Fibroblast of lung (primary cell): ENCODE measurements at regions not wholly inside any gene's neighbourhood (a gene's known extent, or its start where the extent isn't known, plus 50 kb on each side); places are given as distances from the start of the nearest gene placed in this dataset.

ENCODE experiments used
- DNase-seq, 2 donors: peaks; one replicate each; pipeline versions ENCODE4 v3.0.0 to v3.0.0-alpha.2; 2010; ENCODE audit warnings: low read depth in 2 of 2
- H2AFZ ChIP-seq: 2 replicates; pipeline ENCODE4 v1.5.1; 2012; ENCODE audit warnings: low read length, control low read depth, inconsistent platforms
- H3K27ac ChIP-seq: 2 replicates; pipeline ENCODE4 v1.5.1; 2011; ENCODE audit warnings: low read length, control low read depth; ENCODE audit not compliant: insufficient read depth
- H3K27me3 ChIP-seq: 2 replicates; pipeline ENCODE4 v1.5.1; 2011; ENCODE audit warnings: mild to moderate bottlenecking, low read length; ENCODE audit not compliant: control insufficient read depth, insufficient read depth
- H3K36me3 ChIP-seq: 2 replicates; pipeline ENCODE4 v1.5.1; 2011; ENCODE audit warnings: low read length; ENCODE audit not compliant: control insufficient read depth, insufficient read depth
- H3K4me1 ChIP-seq: 2 replicates; pipeline ENCODE4 v1.5.1; 2011; ENCODE audit warnings: low read length; ENCODE audit not compliant: control insufficient read depth, insufficient read depth; ENCODE audit errors: extremely low read depth
- H3K4me2 ChIP-seq: 2 replicates; pipeline ENCODE4 v1.5.1; 2011; ENCODE audit warnings: low read length, control low read depth; ENCODE audit not compliant: insufficient read depth; ENCODE audit errors: extremely low read depth
- H3K4me3 ChIP-seq, 4 experiments: fragments of 200-600 bp in 1 of 4; sonication (generic) in 1 of 4; replicated peaks in 1 of 4; 2 replicates each; pipeline ENCODE4 v1.5.1; 2011 to 2016; ENCODE audit warnings: low read length in 4 of 4, low read depth in 3 of 4, mild to moderate bottlenecking in 3 of 4, control low read depth in 2 of 4, inconsistent platforms in 1 of 4, mixed read lengths in 1 of 4; ENCODE audit not compliant: insufficient read depth in 1 of 4; ENCODE audit errors: control extremely low read depth in 1 of 4
- H3K79me2 ChIP-seq: 2 replicates; pipeline ENCODE4 v1.5.1; 2012; ENCODE audit warnings: mild to moderate bottlenecking, low read length, inconsistent platforms; ENCODE audit not compliant: control insufficient read depth, insufficient read depth
- H3K9ac ChIP-seq: 2 replicates; pipeline ENCODE4 v1.5.1; 2011; ENCODE audit warnings: mild to moderate bottlenecking, low read length, control low read depth; ENCODE audit not compliant: insufficient read depth
- H3K9me3 ChIP-seq: 2 replicates; pipeline ENCODE4 v1.5.1; 2012; ENCODE audit warnings: low read depth, low read length; ENCODE audit not compliant: control insufficient read depth, insufficient read depth
- H4K20me1 ChIP-seq: 2 replicates; pipeline ENCODE4 v1.5.1; 2011; ENCODE audit warnings: low read length; ENCODE audit not compliant: control insufficient read depth, insufficient read depth; ENCODE audit errors: extremely low read depth
- EZH2 ChIP-seq: IDR thresholded peaks from 2 replicates; pipeline ENCODE4 v1.5.1; 2012; ENCODE audit warnings: low read length, control low read depth, mild to moderate bottlenecking; ENCODE audit errors: missing control alignments
- TF ChIP-seq, protein P1 (sequence below), 2 donors: IDR thresholded peaks in 1 of 2; conservative IDR thresholded peaks in 1 of 2; 1 replicate in 1 of 2; 2 replicates in 1 of 2; pipeline ENCODE4 v1.5.1; 2011 to 2012; ENCODE audit warnings: low read length in 2 of 2, control low read depth in 1 of 2, inconsistent platforms in 1 of 2, low read depth in 1 of 2, mild to moderate bottlenecking in 1 of 2

DNA sequence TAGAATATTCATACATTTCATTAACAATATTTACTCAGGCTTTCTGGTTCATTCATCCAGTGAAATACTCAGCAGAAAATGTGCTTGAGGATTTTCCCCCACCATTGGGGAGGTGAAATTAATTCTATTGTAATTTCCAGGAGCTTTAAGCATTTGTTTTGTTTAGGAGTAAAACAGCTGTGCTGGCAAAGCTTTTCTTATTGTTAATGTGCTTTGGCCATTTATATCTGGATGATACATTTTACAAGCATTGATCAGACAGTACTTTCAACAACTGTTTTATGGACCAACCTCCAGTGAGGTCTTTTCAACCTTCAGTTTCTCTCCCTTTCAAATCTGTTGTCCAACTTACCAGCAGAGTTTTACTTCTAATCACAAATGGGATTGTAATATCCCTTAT lies 672.4 kb downstream of the CDH11 start:
- no peak overlapping the region for H3K9ac ChIP-seq
- no peaks in the 10 kb centered on the region for H3K9me3 ChIP-seq
- H4K20me1 ChIP-seq = no peaks in the 10 kb centered on the region
- H3K79me2 ChIP-seq = no peaks in the 10 kb centered on the region
- H3K36me3 ChIP-seq = no peaks in the 10 kb centered on the region
- H3K4me3 ChIP-seq = no peak overlapping the region
- no peaks in the 10 kb centered on the region for H3K4me1 ChIP-seq
- no peak overlapping the region for H3K27ac ChIP-seq
- no peak for TF ChIP-seq EZH2
- TF ChIP-seq, protein P1, sequence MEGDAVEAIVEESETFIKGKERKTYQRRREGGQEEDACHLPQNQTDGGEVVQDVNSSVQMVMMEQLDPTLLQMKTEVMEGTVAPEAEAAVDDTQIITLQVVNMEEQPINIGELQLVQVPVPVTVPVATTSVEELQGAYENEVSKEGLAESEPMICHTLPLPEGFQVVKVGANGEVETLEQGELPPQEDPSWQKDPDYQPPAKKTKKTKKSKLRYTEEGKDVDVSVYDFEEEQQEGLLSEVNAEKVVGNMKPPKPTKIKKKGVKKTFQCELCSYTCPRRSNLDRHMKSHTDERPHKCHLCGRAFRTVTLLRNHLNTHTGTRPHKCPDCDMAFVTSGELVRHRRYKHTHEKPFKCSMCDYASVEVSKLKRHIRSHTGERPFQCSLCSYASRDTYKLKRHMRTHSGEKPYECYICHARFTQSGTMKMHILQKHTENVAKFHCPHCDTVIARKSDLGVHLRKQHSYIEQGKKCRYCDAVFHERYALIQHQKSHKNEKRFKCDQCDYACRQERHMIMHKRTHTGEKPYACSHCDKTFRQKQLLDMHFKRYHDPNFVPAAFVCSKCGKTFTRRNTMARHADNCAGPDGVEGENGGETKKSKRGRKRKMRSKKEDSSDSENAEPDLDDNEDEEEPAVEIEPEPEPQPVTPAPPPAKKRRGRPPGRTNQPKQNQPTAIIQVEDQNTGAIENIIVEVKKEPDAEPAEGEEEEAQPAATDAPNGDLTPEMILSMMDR (conservative IDR thresholded peaks at IDR 0.05 in 1 of 2, IDR thresholded peaks at IDR 0.05 in 1 of 2; ENCODE audit: low read depth in 1 of 2, low read length in 2 of 2) = no peak
- no peak for DNase-seq
- H3K27me3 ChIP-seq = no peaks in the 10 kb centered on the region
- H2AFZ ChIP-seq = no peak overlapping the region
- no peak overlapping the region for H3K4me2 ChIP-seq

DNA sequence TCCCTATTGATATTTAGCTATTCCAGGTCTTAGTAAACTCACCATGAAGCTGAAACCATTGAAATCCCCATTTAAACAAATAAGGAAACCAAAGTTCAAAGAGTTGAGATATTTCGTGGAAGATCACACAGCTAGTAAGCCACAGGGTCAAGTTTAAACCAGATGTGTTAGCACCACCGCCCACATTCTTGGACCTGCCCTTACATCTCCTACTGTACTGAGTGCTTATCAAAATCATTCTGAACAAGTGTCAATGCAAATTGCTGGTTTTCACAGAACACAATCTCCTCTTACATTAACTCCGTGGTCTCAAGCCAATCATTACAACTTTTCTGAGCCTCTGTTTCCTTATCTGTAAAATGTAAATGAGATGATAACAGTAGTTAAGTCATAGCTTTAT lies 676.2 kb downstream of the CDH11 start:
- Histone ChIP-seq H3K27ac (no peak overlapping the region), H3K36me3 (no peaks in the 10 kb centered on the region), H3K9me3 (no peaks in the 10 kb centered on the region), H3K9ac (no peak overlapping the region), H3K4me2 (no peak overlapping the region), H3K27me3 (no peaks in the 10 kb centered on the region), H3K4me3 (no peak overlapping the region), H3K79me2 (no peaks in the 10 kb centered on the region), H4K20me1 (no peaks in the 10 kb centered on the region), H3K4me1 (no peaks in the 10 kb centered on the region), H2AFZ (no peak overlapping the region)
- TF ChIP-seq, protein P1 (conservative IDR thresholded peaks at IDR 0.05 in 1 of 2, IDR thresholded peaks at IDR 0.05 in 1 of 2; ENCODE audit: low read depth in 1 of 2, low read length in 2 of 2) = no peak
- TF ChIP-seq EZH2 = no peak
- DNase-seq = peak in 1 of 2 donors; percentile 81

DNA sequence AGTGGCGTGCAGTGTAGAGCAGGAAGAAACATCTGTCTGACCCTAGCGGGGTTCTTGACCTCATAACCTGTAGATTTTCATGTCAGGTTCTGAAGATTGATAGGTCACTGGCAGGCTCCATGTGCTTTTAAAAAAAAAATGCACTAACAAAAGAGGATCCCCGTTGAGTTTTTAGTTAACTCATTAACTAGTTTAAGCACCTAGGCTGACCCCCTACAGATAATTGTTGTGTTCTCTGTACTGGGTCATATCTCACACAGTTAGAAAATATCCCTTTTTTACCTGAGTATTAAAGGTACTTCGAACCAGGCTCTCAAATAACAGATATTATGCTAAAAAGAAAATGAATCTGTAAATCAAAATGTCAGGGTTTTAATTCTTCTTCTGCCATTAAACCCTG lies 676.6 kb downstream of the CDH11 start:
- no peak overlapping the region for H3K4me3 ChIP-seq
- no peaks in the 10 kb centered on the region for H3K9me3 ChIP-seq
- no peaks in the 10 kb centered on the region for H3K27me3 ChIP-seq
- H3K4me1 ChIP-seq = no peaks in the 10 kb centered on the region
- no peak overlapping the region for H3K4me2 ChIP-seq
- no peak overlapping the region for H3K9ac ChIP-seq
- no peak for DNase-seq
- no peak overlapping the region for H3K27ac ChIP-seq
- no peaks in the 10 kb centered on the region for H4K20me1 ChIP-seq
- H2AFZ ChIP-seq = no peak overlapping the region
- no peaks in the 10 kb centered on the region for H3K36me3 ChIP-seq
- TF ChIP-seq, protein P1 (conservative IDR thresholded peaks at IDR 0.05 in 1 of 2, IDR thresholded peaks at IDR 0.05 in 1 of 2; ENCODE audit: low read depth in 1 of 2, low read length in 2 of 2) = no peak
- no peak for TF ChIP-seq EZH2
- H3K79me2 ChIP-seq = no peaks in the 10 kb centered on the region
